Progenitor cell of endocrine pancreas (in vitro differentiated cells): ENCODE measurements at regions not wholly inside any gene's neighbourhood (a gene's known extent, or its start where the extent isn't known, plus 50 kb on each side); places are given as distances from the start of the nearest gene placed in this dataset.

ENCODE experiments used
- DNase-seq: peaks from one replicate; pipeline ENCODE4 v3.0.0; 2021; ENCODE audit warnings: low spot score; ENCODE audit not compliant: unreplicated experiment
- H3K27ac Mint-ChIP-seq: 2 replicates; pipeline ENCODE4 v1.8.0; 2021; ENCODE audit warnings: mild to moderate bottlenecking, moderate library complexity, mixed read lengths
- H3K27me3 Mint-ChIP-seq: 2 replicates; pipeline ENCODE4 v1.8.0; 2021; ENCODE audit warnings: mixed read lengths
- H3K36me3 Mint-ChIP-seq: 2 replicates; pipeline ENCODE4 v1.8.0; 2022; ENCODE audit warnings: mixed read lengths; ENCODE audit not compliant: insufficient read depth
- H3K4me1 Mint-ChIP-seq: 2 replicates; pipeline ENCODE4 v1.8.0; 2021; ENCODE audit warnings: low read depth, mixed read lengths
- H3K4me3 Mint-ChIP-seq: 2 replicates; pipeline ENCODE4 v1.8.0; 2021; ENCODE audit warnings: low read depth, mild to moderate bottlenecking, moderate library complexity, mixed read lengths
- H3K9me3 Mint-ChIP-seq: 2 replicates; pipeline ENCODE4 v1.8.0; 2021; ENCODE audit warnings: low read depth, mixed read lengths
- TF ChIP-seq, protein P1 (sequence below): fragments of 200-600 bp; sonication (generic); IDR thresholded peaks from one replicate; pipeline ENCODE4 v1.5.0; 2021; ENCODE audit warnings: antibody characterized with exemption, mild to moderate bottlenecking; ENCODE audit not compliant: unreplicated experiment

DNA sequence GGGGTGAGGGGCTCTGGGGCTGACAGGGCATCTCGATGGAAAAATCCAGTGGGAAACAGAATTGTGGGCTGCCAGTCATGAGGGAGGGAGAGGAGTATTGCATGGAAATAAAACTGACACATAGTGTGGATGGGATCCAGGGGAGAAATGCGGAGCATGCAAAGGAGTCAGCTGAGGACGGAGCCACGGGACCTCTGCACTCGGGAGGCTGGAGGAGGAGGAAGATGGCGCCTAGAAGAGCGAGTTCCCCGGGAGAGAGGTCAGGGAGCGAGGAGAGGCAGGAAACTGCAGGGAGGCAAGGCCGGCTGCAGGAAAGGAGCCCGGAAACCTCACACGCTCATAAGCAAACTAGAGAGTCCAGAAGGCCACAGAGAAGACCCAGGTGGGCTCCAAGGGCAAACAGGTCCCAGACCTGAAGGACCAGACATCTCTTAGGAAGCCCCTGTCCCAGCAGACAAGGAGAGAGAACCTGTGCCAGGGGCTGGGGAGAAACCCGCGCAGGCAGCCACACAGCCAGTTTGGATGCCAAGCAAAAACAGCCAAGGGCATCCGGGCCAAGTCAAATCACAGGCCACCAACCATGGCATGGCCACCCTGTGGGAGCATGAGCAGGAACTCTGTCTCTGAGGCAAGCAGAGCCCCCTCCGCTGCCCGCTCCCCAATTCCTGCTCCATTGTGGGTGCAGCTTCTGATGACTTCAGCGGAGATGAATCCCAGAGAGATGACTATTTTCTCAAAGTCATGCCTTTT lies 218.8 kb upstream of the ID2 start:
- Mint-ChIP-seq H3K4me3 (no peak overlapping the region), H3K27ac (no peak overlapping the region), H3K4me1 (peaks cover 25% of the 10 kb centered on the region), H3K27me3 (peaks cover 19% of the 10 kb centered on the region), H3K9me3 (no peaks in the 10 kb centered on the region), H3K36me3 (no peaks in the 10 kb centered on the region)
- no peak for DNase-seq
- TF ChIP-seq, protein P1, sequence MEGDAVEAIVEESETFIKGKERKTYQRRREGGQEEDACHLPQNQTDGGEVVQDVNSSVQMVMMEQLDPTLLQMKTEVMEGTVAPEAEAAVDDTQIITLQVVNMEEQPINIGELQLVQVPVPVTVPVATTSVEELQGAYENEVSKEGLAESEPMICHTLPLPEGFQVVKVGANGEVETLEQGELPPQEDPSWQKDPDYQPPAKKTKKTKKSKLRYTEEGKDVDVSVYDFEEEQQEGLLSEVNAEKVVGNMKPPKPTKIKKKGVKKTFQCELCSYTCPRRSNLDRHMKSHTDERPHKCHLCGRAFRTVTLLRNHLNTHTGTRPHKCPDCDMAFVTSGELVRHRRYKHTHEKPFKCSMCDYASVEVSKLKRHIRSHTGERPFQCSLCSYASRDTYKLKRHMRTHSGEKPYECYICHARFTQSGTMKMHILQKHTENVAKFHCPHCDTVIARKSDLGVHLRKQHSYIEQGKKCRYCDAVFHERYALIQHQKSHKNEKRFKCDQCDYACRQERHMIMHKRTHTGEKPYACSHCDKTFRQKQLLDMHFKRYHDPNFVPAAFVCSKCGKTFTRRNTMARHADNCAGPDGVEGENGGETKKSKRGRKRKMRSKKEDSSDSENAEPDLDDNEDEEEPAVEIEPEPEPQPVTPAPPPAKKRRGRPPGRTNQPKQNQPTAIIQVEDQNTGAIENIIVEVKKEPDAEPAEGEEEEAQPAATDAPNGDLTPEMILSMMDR = no peak

DNA sequence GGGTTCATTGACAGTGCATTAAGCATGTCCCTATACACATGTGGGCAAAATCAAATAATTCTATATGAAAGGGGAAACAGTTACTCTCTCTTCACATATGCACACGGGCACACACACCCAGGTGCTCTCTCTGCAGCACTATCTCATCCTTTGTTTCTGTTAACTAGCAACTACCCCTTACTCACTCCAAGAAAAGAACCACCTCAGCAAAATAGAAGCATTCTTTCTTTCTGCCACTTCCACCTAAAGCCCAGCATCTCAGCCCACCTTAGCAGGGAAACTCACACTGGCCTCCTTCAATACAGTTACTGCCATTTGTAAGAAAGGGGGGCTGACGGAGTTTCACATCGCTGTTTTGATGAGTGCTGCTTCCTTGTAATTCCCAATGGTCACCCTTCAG lies 216.3 kb upstream of the ID2 start:
- TF ChIP-seq, protein P1 = no peak
- Mint-ChIP-seq H3K9me3 (peaks cover 8% of the 10 kb centered on the region), H3K4me1 (peaks cover 12% of the 10 kb centered on the region), H3K4me3 (no peak overlapping the region), H3K36me3 (peaks cover 2% of the 10 kb centered on the region), H3K27ac (no peak overlapping the region), H3K27me3 (peaks cover 15% of the 10 kb centered on the region)
- no peak for DNase-seq

DNA sequence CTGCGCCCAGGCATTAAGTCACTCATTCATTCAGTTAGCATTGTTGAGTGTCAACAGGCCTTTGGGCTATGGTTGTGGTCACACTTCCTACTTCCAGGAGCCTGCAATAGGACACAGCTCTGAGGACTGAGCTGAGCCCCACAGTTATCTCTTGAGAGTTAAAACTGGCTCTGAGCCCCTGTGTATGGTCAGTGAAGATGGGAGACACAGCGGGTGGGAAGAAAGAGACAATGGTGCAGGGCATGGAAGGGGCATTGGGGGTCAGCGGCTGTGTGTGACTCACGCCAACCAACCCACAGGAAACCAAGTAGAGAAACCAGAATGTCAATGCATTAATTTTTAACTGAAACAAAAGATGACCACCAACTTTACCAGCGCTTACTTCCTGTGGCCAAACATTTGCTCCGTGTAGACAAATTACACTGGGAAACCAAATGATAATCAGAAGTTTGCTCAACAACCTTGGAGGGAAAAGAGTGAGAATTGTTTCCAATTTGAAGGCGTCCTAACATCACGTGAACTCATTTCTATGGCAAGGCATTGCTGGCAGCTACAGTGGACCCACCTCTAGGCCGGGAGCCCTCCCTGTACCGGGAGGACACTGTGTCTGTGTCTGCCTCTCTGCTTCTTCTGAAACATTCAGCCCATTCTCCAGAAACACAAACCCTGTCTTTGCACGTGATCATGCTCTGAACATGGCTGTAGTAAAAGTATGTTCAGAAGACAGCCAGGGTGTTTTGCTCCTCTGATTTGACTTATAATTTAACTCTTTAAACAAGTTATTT lies 212.0 kb upstream of the ID2 start:
- TF ChIP-seq, protein P1 = no peak
- no peak for DNase-seq
- peaks cover 8% of the 10 kb centered on the region for H3K9me3 Mint-ChIP-seq
- H3K4me3 Mint-ChIP-seq = no peak overlapping the region
- H3K27ac Mint-ChIP-seq = no peak overlapping the region
- H3K4me1 Mint-ChIP-seq = peaks cover 13% of the 10 kb centered on the region
- no peaks in the 10 kb centered on the region for H3K27me3 Mint-ChIP-seq
- H3K36me3 Mint-ChIP-seq = peaks cover 2% of the 10 kb centered on the region

DNA sequence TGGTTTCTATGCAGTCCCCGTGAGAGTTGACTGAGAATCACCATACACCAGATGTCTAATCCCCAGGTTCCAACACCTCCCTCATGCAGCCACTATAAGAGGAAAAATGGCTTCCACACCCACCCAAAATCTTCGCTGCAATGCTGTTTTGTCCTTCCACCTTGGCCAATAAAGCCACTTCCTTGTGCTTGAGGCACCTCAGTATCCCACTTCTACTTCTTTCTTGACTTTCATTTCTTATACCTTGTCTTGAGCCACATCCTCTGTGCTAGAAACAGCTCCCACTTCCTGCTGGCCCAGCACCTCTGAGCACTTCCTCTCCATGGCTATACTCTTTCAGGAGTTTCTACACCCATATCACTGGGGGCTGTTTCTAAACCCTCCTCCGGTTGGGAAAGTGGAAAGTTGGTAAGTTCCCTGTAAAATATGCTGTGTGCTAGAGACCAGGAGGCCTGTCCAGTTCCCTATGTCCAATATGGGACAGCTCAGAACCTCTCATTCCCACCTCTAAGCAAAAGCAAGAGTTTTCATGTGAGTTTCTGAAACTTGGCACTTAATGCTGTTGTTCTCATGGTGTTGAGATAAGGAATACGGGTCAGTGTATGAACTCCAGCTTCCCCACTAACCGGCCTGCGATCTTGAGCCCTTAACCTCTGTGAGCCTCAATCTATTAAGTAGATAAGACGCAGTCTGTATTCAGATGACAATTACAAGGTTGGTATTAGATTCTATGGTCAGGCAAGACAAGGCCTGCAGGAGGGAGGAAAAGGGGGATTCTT lies 209.1 kb upstream of the ID2 start:
- peak overlapping the region; percentile 13 for H3K27ac Mint-ChIP-seq
- no peaks in the 10 kb centered on the region for H3K27me3 Mint-ChIP-seq
- peaks cover 8% of the 10 kb centered on the region for H3K9me3 Mint-ChIP-seq
- TF ChIP-seq, protein P1 = no peak
- no peak overlapping the region for H3K4me3 Mint-ChIP-seq
- peaks cover 37% of the 10 kb centered on the region for H3K4me1 Mint-ChIP-seq
- no peak for DNase-seq
- peaks cover 2% of the 10 kb centered on the region for H3K36me3 Mint-ChIP-seq
